ENCODE measurements at regions not wholly inside any gene's neighbourhood (a gene's known extent, or its start where the extent isn't known, plus 50 kb on each side); places are given as distances from the start of the nearest gene placed in this dataset.
"Not testable (repeated sequence)": the region's sequence is repeated elsewhere in the genome, so short reads cannot be mapped to it uniquely, and the experiment has no call there.

DNA sequence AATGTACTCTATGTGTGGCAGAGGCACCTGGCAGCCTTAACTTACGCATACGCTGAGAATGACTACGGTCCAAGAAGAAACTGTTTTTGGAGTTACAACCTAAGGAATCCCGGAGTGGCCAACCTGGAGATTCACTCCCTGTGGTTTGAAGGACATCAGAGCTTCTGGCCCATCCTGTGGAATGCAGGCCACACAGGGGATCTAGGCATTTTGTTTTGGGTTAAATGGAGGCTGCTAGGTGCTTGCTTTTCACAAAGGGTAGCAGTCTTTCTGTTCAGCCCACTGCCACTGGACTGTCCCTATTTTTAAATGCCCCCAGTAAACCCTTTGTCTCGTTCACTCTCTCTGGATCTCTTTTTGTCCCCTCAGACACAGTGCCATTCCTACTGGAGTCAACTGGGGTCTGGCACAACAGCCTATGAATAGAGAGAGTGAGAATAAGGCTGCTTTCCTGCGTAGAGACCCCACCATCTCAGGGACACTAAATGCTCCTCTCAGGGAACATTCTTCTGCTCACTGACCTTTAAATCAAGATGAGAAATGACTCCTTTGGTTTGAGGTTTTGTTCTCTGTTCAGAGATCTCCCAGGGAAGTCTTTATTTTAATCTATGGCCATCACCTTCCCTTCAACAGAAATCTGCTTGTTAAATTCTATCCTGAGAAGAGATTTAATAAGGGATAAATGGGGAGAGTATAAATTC lies 124.9 kb downstream of the B3GNT2 start:
- H3K36me3 ChIP-seq (ENCODE audit: control insufficient read depth in 2 of 3, insufficient read depth in 3 of 3, low read length in 3 of 3): no peaks in the 10 kb centered on the region
- Mint-ChIP-seq H3K27ac (no peak overlapping the region), H3K36me3 (peaks cover 0 to 6% (median 4%) of the 10 kb centered on the region in 5 donors), H3K9me3 (peaks cover 0 to 20% (median 9%) of the 10 kb centered on the region in 11 donors), H3K4me1 (peaks cover 0 to 8% (median 0%) of the 10 kb centered on the region in 7 donors), H3K4me3 (no peak overlapping the region), H3K27me3 (peaks cover 0 to 7% (median 0%) of the 10 kb centered on the region in 5 donors)
- peaks cover 0 to 10% of the 10 kb centered on the region in 2 donors for H3K4me1 ChIP-seq (ENCODE audit: control insufficient read depth in 2 of 2, insufficient read depth in 2 of 2, low read length in 2 of 2)
- H3K4me3 ChIP-seq (ENCODE audit: low read length): no peak overlapping the region
- ChIA-PET CTCF (no interaction called here), POLR2A (no interaction called here)
- H3K27ac ChIP-seq (ENCODE audit: low read depth, low read length): no peak overlapping the region
- H3K9me3 ChIP-seq (ENCODE audit: control insufficient read depth in 2 of 3, low read length in 3 of 3): peaks cover 0 to 5% (median 0%) of the 10 kb centered on the region in 3 experiments
- ATAC-seq (no peak), DNase-seq (no peak)
- H3K27me3 ChIP-seq (ENCODE audit: control insufficient read depth in 2 of 2, insufficient read depth in 2 of 2, low read length in 2 of 2): no peaks in the 10 kb centered on the region
- intact Hi-C loops (cut with micrococcal nuclease): no loop called here

DNA sequence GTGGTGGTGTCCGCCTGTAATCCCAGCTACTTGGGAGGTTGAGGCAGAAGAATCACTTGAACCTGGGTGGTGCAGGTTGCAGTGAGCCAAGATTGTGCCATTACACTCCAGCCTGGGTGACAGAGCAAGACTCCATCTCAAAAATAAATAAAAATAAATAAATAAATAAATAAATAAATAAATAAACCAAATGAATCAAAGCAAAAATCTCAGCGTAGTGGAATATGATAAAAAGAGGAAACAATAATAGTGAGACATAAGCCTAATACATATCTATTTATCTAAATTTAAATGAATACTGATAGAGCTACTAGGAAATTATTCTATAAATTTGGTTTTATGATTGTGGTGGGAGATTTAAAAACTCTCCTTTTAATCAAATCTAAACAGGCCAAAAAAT lies 124.2 kb downstream of the B3GNT2 start:
- H3K4me1 Mint-ChIP-seq; POLR2A ChIA-PET; H3K36me3 Mint-ChIP-seq; DNase-seq; H3K27me3 ChIP-seq (ENCODE audit: control insufficient read depth in 2 of 2, insufficient read depth in 2 of 2, low read length in 2 of 2); intact Hi-C loops (cut with micrococcal nuclease); H3K4me3 Mint-ChIP-seq; ATAC-seq; H3K27ac ChIP-seq (ENCODE audit: low read depth, low read length); H3K9me3 ChIP-seq (ENCODE audit: control insufficient read depth in 2 of 3, low read length in 3 of 3); H3K27ac Mint-ChIP-seq; H3K36me3 ChIP-seq (ENCODE audit: control insufficient read depth in 2 of 3, insufficient read depth in 3 of 3, low read length in 3 of 3); CTCF ChIA-PET; H3K27me3 Mint-ChIP-seq; H3K4me3 ChIP-seq (ENCODE audit: low read length): not testable (repeated sequence)
- peaks cover 0 to 10% of the 10 kb centered on the region in 2 donors for H3K4me1 ChIP-seq (ENCODE audit: control insufficient read depth in 2 of 2, insufficient read depth in 2 of 2, low read length in 2 of 2)
- H3K9me3 Mint-ChIP-seq: peaks cover 0 to 14% (median 6%) of the 10 kb centered on the region in 11 donors

DNA sequence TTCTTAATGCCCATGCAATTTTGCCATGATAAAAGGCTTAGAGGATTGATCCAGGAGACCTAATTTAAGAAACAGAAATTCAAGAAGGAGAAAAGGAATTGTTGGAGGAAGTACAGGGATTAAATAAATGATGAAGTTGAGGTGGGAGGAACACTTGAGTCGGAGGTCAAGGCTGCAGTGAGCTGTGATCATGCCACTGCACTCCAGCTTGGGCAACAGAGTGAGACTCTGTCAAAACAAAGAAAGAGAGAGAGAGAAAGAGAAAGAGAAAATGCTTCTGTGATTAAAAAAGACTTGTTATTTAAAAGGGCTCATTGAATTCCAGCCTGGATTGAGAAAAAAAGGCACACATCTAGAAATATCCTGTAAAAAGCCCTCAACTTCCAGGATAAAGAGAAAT lies 123.2 kb downstream of the B3GNT2 start:
- H3K4me1 Mint-ChIP-seq: peaks cover 3 to 15% (median 5%) of the 10 kb centered on the region in 7 donors
- peaks cover 0 to 3% (median 0%) of the 10 kb centered on the region in 11 donors for H3K9me3 Mint-ChIP-seq
- peak overlapping the region in 3 of 9 donors; percentile 5 to 47 (median 6) for H3K27ac Mint-ChIP-seq
- peaks cover 0 to 1% (median 0%) of the 10 kb centered on the region in 5 donors for H3K36me3 Mint-ChIP-seq
- Histone ChIP-seq H3K4me1 (ENCODE audit: control insufficient read depth in 2 of 2, insufficient read depth in 2 of 2, low read length in 2 of 2) (peaks cover 0 to 19% of the 10 kb centered on the region in 2 donors), H3K9me3 (ENCODE audit: control insufficient read depth in 2 of 3, low read length in 3 of 3) (no peaks in the 10 kb centered on the region), H3K4me3 (ENCODE audit: low read length) (no peak overlapping the region), H3K27ac (ENCODE audit: low read depth, low read length) (no peak overlapping the region), H3K36me3 (ENCODE audit: control insufficient read depth in 2 of 3, insufficient read depth in 3 of 3, low read length in 3 of 3) (no peaks in the 10 kb centered on the region), H3K27me3 (ENCODE audit: control insufficient read depth in 2 of 2, insufficient read depth in 2 of 2, low read length in 2 of 2) (no peaks in the 10 kb centered on the region)
- ATAC-seq (no peak), DNase-seq (no peak)
- CTCF ChIA-PET: no interaction called here
- intact Hi-C loops (cut with micrococcal nuclease): no loop called here
- no peak overlapping the region for H3K4me3 Mint-ChIP-seq
- POLR2A ChIA-PET: no interaction called here
- peaks cover 0 to 4% (median 0%) of the 10 kb centered on the region in 5 donors for H3K27me3 Mint-ChIP-seq

DNA sequence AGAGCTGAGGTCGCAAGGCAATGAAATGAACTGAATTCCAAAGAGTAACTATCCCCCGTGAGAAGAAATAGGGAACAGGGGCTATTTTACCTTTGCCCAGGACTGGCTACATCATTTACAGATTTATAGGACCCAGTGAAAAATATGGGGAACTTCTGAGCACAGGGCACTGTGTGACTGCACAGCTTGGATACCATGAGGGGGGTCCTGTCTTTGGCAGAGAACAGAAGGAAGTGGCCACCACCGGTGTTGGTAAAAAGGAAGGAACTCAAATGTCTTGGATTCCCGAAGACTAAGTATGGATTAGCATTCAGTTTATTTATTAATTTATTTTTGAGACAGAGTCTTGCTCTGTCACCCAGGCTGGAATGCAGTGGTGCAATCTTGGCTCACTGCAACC lies 119.6 kb downstream of the B3GNT2 start:
- Mint-ChIP-seq H3K9me3 (no peaks in the 10 kb centered on the region), H3K4me1 (peaks cover 9 to 27% (median 16%) of the 10 kb centered on the region in 7 donors), H3K27ac (no peak overlapping the region), H3K4me3 (no peak overlapping the region), H3K27me3 (no peaks in the 10 kb centered on the region), H3K36me3 (no peaks in the 10 kb centered on the region)
- ChIA-PET POLR2A (no interaction called here), CTCF (no interaction called here)
- H3K27ac ChIP-seq (ENCODE audit: low read depth, low read length): no peak overlapping the region
- peaks cover 0 to 22% of the 10 kb centered on the region in 2 donors for H3K4me1 ChIP-seq (ENCODE audit: control insufficient read depth in 2 of 2, insufficient read depth in 2 of 2, low read length in 2 of 2)
- H3K4me3 ChIP-seq (ENCODE audit: low read length): no peak overlapping the region
- no peaks in the 10 kb centered on the region for H3K27me3 ChIP-seq (ENCODE audit: control insufficient read depth in 2 of 2, insufficient read depth in 2 of 2, low read length in 2 of 2)
- intact Hi-C loops (cut with micrococcal nuclease): no loop called here
- ATAC-seq (no peak), DNase-seq (no peak)
- no peaks in the 10 kb centered on the region for H3K36me3 ChIP-seq (ENCODE audit: control insufficient read depth in 2 of 3, insufficient read depth in 3 of 3, low read length in 3 of 3)
- no peaks in the 10 kb centered on the region for H3K9me3 ChIP-seq (ENCODE audit: control insufficient read depth in 2 of 3, low read length in 3 of 3)

DNA sequence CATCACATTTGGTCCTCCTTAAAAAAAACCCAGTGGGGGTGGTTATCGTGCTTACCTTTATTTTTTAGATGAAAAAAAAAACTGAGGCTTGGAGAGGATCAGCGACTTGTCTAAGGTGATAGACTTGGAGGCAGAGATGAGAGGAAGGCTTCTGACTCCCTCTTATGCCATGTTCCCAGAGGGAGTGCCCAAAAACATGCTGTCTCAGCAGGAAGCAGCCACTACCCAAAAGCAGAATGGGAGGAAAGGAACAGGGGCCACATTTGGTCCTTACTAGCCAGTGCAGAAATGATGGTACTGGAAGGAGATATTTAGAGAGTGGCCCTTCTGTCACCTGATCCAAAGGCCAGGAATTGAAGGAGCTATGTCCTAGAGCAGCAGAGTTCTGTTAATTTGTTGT lies 118.4 kb downstream of the B3GNT2 start:
- Mint-ChIP-seq H3K4me3 (peak overlapping the region in 3 of 10 donors; percentile 5 to 76 (median 18)), H3K36me3 (no peaks in the 10 kb centered on the region), H3K9me3 (no peaks in the 10 kb centered on the region), H3K4me1 (peaks cover 20 to 38% (median 27%) of the 10 kb centered on the region in 7 donors), H3K27ac (peak overlapping the region in 4 of 9 donors; percentile 15 to 76 (median 32)), H3K27me3 (no peaks in the 10 kb centered on the region)
- no peak overlapping the region for H3K27ac ChIP-seq (ENCODE audit: low read depth, low read length)
- no peaks in the 10 kb centered on the region for H3K36me3 ChIP-seq (ENCODE audit: control insufficient read depth in 2 of 3, insufficient read depth in 3 of 3, low read length in 3 of 3)
- no peaks in the 10 kb centered on the region for H3K27me3 ChIP-seq (ENCODE audit: control insufficient read depth in 2 of 2, insufficient read depth in 2 of 2, low read length in 2 of 2)
- no peaks in the 10 kb centered on the region for H3K9me3 ChIP-seq (ENCODE audit: control insufficient read depth in 2 of 3, low read length in 3 of 3)
- H3K4me1 ChIP-seq (ENCODE audit: control insufficient read depth in 2 of 2, insufficient read depth in 2 of 2, low read length in 2 of 2): peaks cover 8 to 34% of the 10 kb centered on the region in 2 donors
- intact Hi-C loops (cut with micrococcal nuclease): no loop called here
- no peak for DNase-seq
- ChIA-PET POLR2A (no interaction called here), CTCF (no interaction called here)
- no peak for ATAC-seq
- H3K4me3 ChIP-seq (ENCODE audit: low read length): peak overlapping the region; percentile 11

DNA sequence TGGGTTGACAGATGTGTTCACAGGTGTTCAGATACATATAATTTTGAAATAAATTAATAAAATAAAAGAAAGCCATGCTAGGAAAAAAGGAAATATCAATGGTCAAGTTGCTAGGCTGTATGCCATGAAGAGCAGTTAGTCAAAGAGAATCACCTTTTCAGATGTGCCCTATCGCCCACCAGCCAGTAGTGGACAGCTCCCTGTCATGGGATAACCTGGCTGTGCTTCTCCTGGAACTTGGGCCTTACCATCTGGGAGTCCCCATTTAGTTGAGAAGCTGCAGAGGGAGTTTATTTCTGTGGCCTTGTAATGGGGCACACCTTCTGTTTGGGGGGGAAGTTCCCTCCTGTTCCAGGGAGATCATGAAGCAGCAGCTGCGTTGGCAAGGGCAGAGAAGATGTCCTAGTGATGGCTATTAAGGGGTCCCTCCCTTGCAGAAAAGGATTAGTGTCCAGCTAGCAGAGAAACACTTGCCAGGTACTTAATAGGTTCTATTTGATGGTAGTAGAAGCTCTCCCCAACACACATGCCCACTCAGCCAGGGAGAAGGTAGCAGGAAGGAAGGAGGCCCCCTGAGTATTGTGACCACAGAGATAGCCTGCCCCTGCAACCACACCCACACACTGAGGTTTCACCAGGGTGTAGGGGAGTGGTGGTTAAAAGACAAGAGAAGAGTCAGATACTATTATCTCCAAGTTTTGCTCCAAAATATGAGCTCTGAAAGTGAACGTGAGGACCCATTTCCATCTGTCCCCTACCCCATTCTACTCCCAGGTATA lies 117.7 kb downstream of the B3GNT2 start:
- Histone ChIP-seq H3K9me3 (ENCODE audit: control insufficient read depth in 2 of 3, low read length in 3 of 3) (no peaks in the 10 kb centered on the region), H3K4me1 (ENCODE audit: control insufficient read depth in 2 of 2, insufficient read depth in 2 of 2, low read length in 2 of 2) (peaks cover 10 to 39% of the 10 kb centered on the region in 2 donors), H3K27ac (ENCODE audit: low read depth, low read length) (no peak overlapping the region), H3K36me3 (ENCODE audit: control insufficient read depth in 2 of 3, insufficient read depth in 3 of 3, low read length in 3 of 3) (no peaks in the 10 kb centered on the region), H3K4me3 (ENCODE audit: low read length) (no peak overlapping the region), H3K27me3 (ENCODE audit: control insufficient read depth in 2 of 2, insufficient read depth in 2 of 2, low read length in 2 of 2) (no peaks in the 10 kb centered on the region)
- intact Hi-C loops (cut with micrococcal nuclease): no loop called here
- no peaks in the 10 kb centered on the region for H3K27me3 Mint-ChIP-seq
- peak overlapping the region in 3 of 9 donors; percentile 15 to 76 (median 40) for H3K27ac Mint-ChIP-seq
- H3K36me3 Mint-ChIP-seq: no peaks in the 10 kb centered on the region
- ChIA-PET POLR2A (no interaction called here), CTCF (interaction anchor here (0.6 to 1.1 kb wide), 2 partner anchors 8 to 21 kb away, joined by 3 to 4 read pairs; no protein-coding TSS in a partner anchor)
- DNase-seq: no peak
- H3K4me1 Mint-ChIP-seq: peaks cover 20 to 40% (median 31%) of the 10 kb centered on the region in 7 donors
- peak; percentile 66 for ATAC-seq
- no peaks in the 10 kb centered on the region for H3K9me3 Mint-ChIP-seq
- peak overlapping the region in 3 of 10 donors; percentile 5 to 76 (median 18) for H3K4me3 Mint-ChIP-seq
